H9 (cell line): ENCODE measurements at regions not wholly inside any gene's neighbourhood (a gene's known extent, or its start where the extent isn't known, plus 50 kb on each side); places are given as distances from the start of the nearest gene placed in this dataset.

ENCODE experiments used
- DNase-seq: peaks from one replicate; pipeline ENCODE4 v3.0.0-alpha.2; 2017
- H2AFZ ChIP-seq: one replicate; pipeline ENCODE4 v1.6.1; 2013; ENCODE audit warnings: mild to moderate bottlenecking, low read length, control low read depth, moderate library complexity
- H2AK5ac ChIP-seq: 2 replicates; pipeline ENCODE4 v1.6.1; 2013; ENCODE audit warnings: low read length, control low read depth, mixed read lengths; ENCODE audit not compliant: insufficient read length
- H2BK120ac ChIP-seq: one replicate; pipeline ENCODE4 v1.6.1; 2013; ENCODE audit warnings: low read depth, mild to moderate bottlenecking, low read length, control low read depth, inconsistent platforms; ENCODE audit not compliant: poor library complexity, severe bottlenecking
- H2BK12ac ChIP-seq: 2 replicates; pipeline ENCODE4 v1.6.1; 2013; ENCODE audit warnings: low read length, control low read depth, mixed read lengths, low read depth; ENCODE audit not compliant: insufficient read length
- H2BK15ac ChIP-seq: 2 replicates; pipeline ENCODE4 v1.6.1; 2013; ENCODE audit warnings: low read depth, low read length, control low read depth
- H2BK20ac ChIP-seq: one replicate; pipeline ENCODE4 v1.6.1; 2013; ENCODE audit warnings: low read depth, mild to moderate bottlenecking, low read length, control low read depth, inconsistent platforms; ENCODE audit not compliant: poor library complexity, severe bottlenecking
- H2BK5ac ChIP-seq: 2 replicates; pipeline ENCODE4 v1.6.1; 2013; ENCODE audit warnings: low read length, control low read depth, mixed read lengths; ENCODE audit not compliant: insufficient read length
- H3K14ac ChIP-seq: 2 replicates; pipeline ENCODE4 v1.6.1; 2013; ENCODE audit warnings: low read length, control low read depth; ENCODE audit not compliant: insufficient read depth
- H3K18ac ChIP-seq: 2 replicates; pipeline ENCODE4 v1.6.1; 2013; ENCODE audit warnings: low read depth, mild to moderate bottlenecking, mixed read lengths, low read length, control low read depth; ENCODE audit not compliant: insufficient read length
- H3K23ac ChIP-seq: 2 replicates; pipeline ENCODE4 v1.6.1; 2013; ENCODE audit warnings: low read length, control low read depth, mixed read lengths, low read depth; ENCODE audit not compliant: insufficient read length
- H3K23me2 ChIP-seq: 2 replicates; pipeline ENCODE4 v1.6.1; 2013; ENCODE audit warnings: low read depth, mild to moderate bottlenecking, mixed read lengths, low read length, control low read depth; ENCODE audit not compliant: insufficient read length, poor library complexity, severe bottlenecking
- H3K27ac ChIP-seq: 2 replicates; pipeline ENCODE4 v1.5.1; 2013; ENCODE audit warnings: low read length, control low read depth, mixed read lengths, low read depth; ENCODE audit not compliant: insufficient read length
- H3K27me3 ChIP-seq: 2 replicates; pipeline ENCODE4 v1.6.1; 2013; ENCODE audit warnings: low read length, control low read depth, inconsistent platforms; ENCODE audit not compliant: insufficient read depth
- H3K4ac ChIP-seq: 2 replicates; pipeline ENCODE4 v1.6.1; 2013; ENCODE audit warnings: low read depth, mild to moderate bottlenecking, control low read depth, inconsistent platforms, low read length, moderate library complexity
- H3K4me1 ChIP-seq: 2 replicates; pipeline ENCODE4 v1.6.1; 2013; ENCODE audit warnings: low read length, control low read depth, inconsistent platforms; ENCODE audit not compliant: insufficient read depth
- H3K4me2 ChIP-seq: 2 replicates; pipeline ENCODE4 v1.6.1; 2013; ENCODE audit warnings: low read length, control low read depth, mixed read lengths; ENCODE audit not compliant: insufficient read length, insufficient read depth
- H3K56ac ChIP-seq: 2 replicates; pipeline ENCODE4 v1.6.1; 2013; ENCODE audit warnings: low read depth, mild to moderate bottlenecking, mixed read lengths, low read length, control low read depth; ENCODE audit not compliant: insufficient read length
- H3K79me1 ChIP-seq: 2 replicates; pipeline ENCODE4 v1.6.1; 2013; ENCODE audit warnings: low read depth, mild to moderate bottlenecking, moderate library complexity, low read length, control low read depth, inconsistent platforms; ENCODE audit not compliant: insufficient read depth, poor library complexity, severe bottlenecking
- H3K79me2 ChIP-seq: 2 replicates; pipeline ENCODE4 v1.6.1; 2013; ENCODE audit warnings: low read length, control low read depth, inconsistent platforms; ENCODE audit not compliant: insufficient read depth
- H3K9ac ChIP-seq: 2 replicates; pipeline ENCODE4 v1.6.1; 2013; ENCODE audit warnings: low read length, control low read depth, mixed read lengths; ENCODE audit not compliant: insufficient read length; ENCODE audit errors: extremely low read depth
- H3K9me3 ChIP-seq: one replicate; pipeline ENCODE4 v1.6.1; 2013; ENCODE audit warnings: low read depth, low read length, inconsistent platforms; ENCODE audit not compliant: control insufficient read depth
- H3T11ph ChIP-seq: one replicate; pipeline ENCODE4 v1.6.1; 2013; ENCODE audit warnings: mild to moderate bottlenecking, low read length, control low read depth, inconsistent platforms
- H4K20me1 ChIP-seq: one replicate; pipeline ENCODE4 v1.6.1; 2013; ENCODE audit not compliant: control insufficient read depth, insufficient read length, insufficient read depth
- H4K5ac ChIP-seq: 2 replicates; pipeline ENCODE4 v1.6.1; 2013; ENCODE audit warnings: low read depth, mild to moderate bottlenecking, mixed read lengths, low read length, control low read depth; ENCODE audit not compliant: insufficient read length
- H4K8ac ChIP-seq: replicated peaks from 2 replicates; pipeline ENCODE4 v1.6.1; 2013; ENCODE audit warnings: low read length, control low read depth, mixed read lengths, low read depth; ENCODE audit not compliant: insufficient read length
- H4K91ac ChIP-seq: 2 replicates; pipeline ENCODE4 v1.6.1; 2013; ENCODE audit warnings: low read depth, mild to moderate bottlenecking, moderate library complexity, mixed read lengths, low read length, control low read depth; ENCODE audit not compliant: insufficient read length
- H3K27ac Mint-ChIP-seq, 3 experiments: 2 replicates in 2 of 3; 3 replicates in 1 of 3; pipeline ENCODE4 v1.8.0; 2020 to 2021; ENCODE audit warnings: mixed read lengths in 3 of 3, mild to moderate bottlenecking in 1 of 3, moderate library complexity in 1 of 3
- H3K27me3 Mint-ChIP-seq: 2 replicates; pipeline ENCODE4 v1.8.0; 2021; ENCODE audit warnings: low read depth, mild to moderate bottlenecking, moderate library complexity, mixed read lengths
- H3K36me3 Mint-ChIP-seq, 3 experiments: 2 replicates in 2 of 3; 3 replicates in 1 of 3; pipeline ENCODE4 v1.8.0; 2020 to 2021; ENCODE audit warnings: low read depth in 3 of 3, mixed read lengths in 3 of 3; ENCODE audit not compliant: insufficient read depth in 1 of 3
- H3K4me1 Mint-ChIP-seq, 2 experiments: 2 replicates each; pipeline ENCODE4 v1.8.0; 2020; ENCODE audit warnings: mixed read lengths in 2 of 2
- H3K4me3 Mint-ChIP-seq, 2 experiments: 2 replicates in 1 of 2; 3 replicates in 1 of 2; pipeline ENCODE4 v1.8.0; 2020 to 2021; ENCODE audit warnings: mild to moderate bottlenecking in 2 of 2, mixed read lengths in 2 of 2, moderate library complexity in 1 of 2
- H3K9me3 Mint-ChIP-seq, 2 experiments: 2 replicates in 1 of 2; 3 replicates in 1 of 2; pipeline ENCODE4 v1.8.0; 2020; ENCODE audit warnings: mild to moderate bottlenecking in 2 of 2, mixed read lengths in 2 of 2, moderate library complexity in 1 of 2
- CTCF ChIP-seq: fragments of 200-600 bp; sonication (generic); conservative IDR thresholded peaks from 3 replicates; pipeline ENCODE4 v1.8.0; 2021; ENCODE audit warnings: antibody characterized with exemption, mild to moderate bottlenecking
- WGBS: extraction: QIAGEN DNeasy Blood & Tissue Kit; methylation state at CpG from one replicate; pipeline ENCODE4 v1.1.7; 2013; ENCODE audit warnings: missing lambda C conversion rate, low lambda C conversion rate, mixed read lengths; ENCODE audit not compliant: insufficient read length; ENCODE audit errors: extremely low coverage; 5-methylcytosine and 5-hydroxymethylcytosine counted together

- no peak overlapping the region for H3K18ac ChIP-seq
- H3K9me3 ChIP-seq = no peaks in the 10 kb centered on the region
- no peak overlapping the region for H2BK12ac ChIP-seq
- no peak overlapping the region for H4K5ac ChIP-seq
- H3K4me3 Mint-ChIP-seq = no peak overlapping the region
- H3K56ac ChIP-seq = no peak overlapping the region
- no peaks in the 10 kb centered on the region for H3K23me2 ChIP-seq
- H3K23ac ChIP-seq = no peak overlapping the region
- no peak overlapping the region for H3K9ac ChIP-seq
- no peak overlapping the region for H2BK20ac ChIP-seq
- H3K36me3 Mint-ChIP-seq = no peaks in the 10 kb centered on the region
- H2AK5ac ChIP-seq = no peak overlapping the region
- no peak overlapping the region for H3K14ac ChIP-seq
- H3K9me3 Mint-ChIP-seq = no peaks in the 10 kb centered on the region
- H2BK5ac ChIP-seq = no peak overlapping the region
- no peak overlapping the region for H3K27ac ChIP-seq
- H2AFZ ChIP-seq = no peak overlapping the region
- WGBS = no CpG with 5 or more reads among the region's 1 CpG
- no peaks in the 10 kb centered on the region for H3K27me3 ChIP-seq
- TF ChIP-seq CTCF = no peak
- H4K20me1 ChIP-seq = no peaks in the 10 kb centered on the region
- no peaks in the 10 kb centered on the region for H3K79me2 ChIP-seq
- no peak overlapping the region for H3K4ac ChIP-seq
- no peaks in the 10 kb centered on the region for H3K27me3 Mint-ChIP-seq
- H3K79me1 ChIP-seq = no peaks in the 10 kb centered on the region
- no peak overlapping the region for H4K91ac ChIP-seq
- no peak overlapping the region for H3K4me2 ChIP-seq
- DNase-seq = no peak
- H3K27ac Mint-ChIP-seq = no peak overlapping the region
- no peak overlapping the region for H4K8ac ChIP-seq
- H2BK15ac ChIP-seq = no peak overlapping the region
- H2BK120ac ChIP-seq = no peak overlapping the region
- H3K4me1 ChIP-seq = no peaks in the 10 kb centered on the region; the same call in none of the 2 replicates
- peaks cover 34 to 39% of the 10 kb centered on the region in 2 experiments for H3K4me1 Mint-ChIP-seq
- H3T11ph ChIP-seq = no peak overlapping the region
Observed at GRCh38 chr10:83541046-83541445, 598.3 kb upstream of the GHITM start.
